ENCODE measurements at regions not wholly inside any gene's neighbourhood (a gene's known extent, or its start where the extent isn't known, plus 50 kb on each side); places are given as distances from the start of the nearest gene placed in this dataset.

- DNase-seq (no peak), ATAC-seq (no peak)
- Histone ChIP-seq H3K4me3 (no peak overlapping the region), H3K4me1 (no peaks in the 10 kb centered on the region), H3K27me3 (ENCODE audit: low read depth) (no peaks in the 10 kb centered on the region), H3K36me3 (no peaks in the 10 kb centered on the region), H3K9me3 (no peaks in the 10 kb centered on the region), H3K27ac (no peak overlapping the region)
- intact Hi-C loops (cut with DNase I) = no loop called here
- TF ChIP-seq CTCF (IDR thresholded peaks at IDR 0.05) = no peak
Observed at GRCh38 chr11:70536051-70536877, 137.9 kb downstream of the CTTN start.

GRCh38 chr11:70537576-70538571, 139.5 kb downstream of the CTTN start:
- intact Hi-C loops (cut with DNase I) = no loop called here
- no peaks in the 10 kb centered on the region for H3K27me3 ChIP-seq (ENCODE audit: low read depth)
- no peaks in the 10 kb centered on the region for H3K36me3 ChIP-seq
- no peak for TF ChIP-seq CTCF (IDR thresholded peaks at IDR 0.05)
- no peak overlapping the region for H3K27ac ChIP-seq
- H3K4me3 ChIP-seq = no peak overlapping the region
- H3K9me3 ChIP-seq = no peaks in the 10 kb centered on the region
- H3K4me1 ChIP-seq = no peaks in the 10 kb centered on the region
- DNase-seq (peak; percentile 32), ATAC-seq (no peak)

DNA sequence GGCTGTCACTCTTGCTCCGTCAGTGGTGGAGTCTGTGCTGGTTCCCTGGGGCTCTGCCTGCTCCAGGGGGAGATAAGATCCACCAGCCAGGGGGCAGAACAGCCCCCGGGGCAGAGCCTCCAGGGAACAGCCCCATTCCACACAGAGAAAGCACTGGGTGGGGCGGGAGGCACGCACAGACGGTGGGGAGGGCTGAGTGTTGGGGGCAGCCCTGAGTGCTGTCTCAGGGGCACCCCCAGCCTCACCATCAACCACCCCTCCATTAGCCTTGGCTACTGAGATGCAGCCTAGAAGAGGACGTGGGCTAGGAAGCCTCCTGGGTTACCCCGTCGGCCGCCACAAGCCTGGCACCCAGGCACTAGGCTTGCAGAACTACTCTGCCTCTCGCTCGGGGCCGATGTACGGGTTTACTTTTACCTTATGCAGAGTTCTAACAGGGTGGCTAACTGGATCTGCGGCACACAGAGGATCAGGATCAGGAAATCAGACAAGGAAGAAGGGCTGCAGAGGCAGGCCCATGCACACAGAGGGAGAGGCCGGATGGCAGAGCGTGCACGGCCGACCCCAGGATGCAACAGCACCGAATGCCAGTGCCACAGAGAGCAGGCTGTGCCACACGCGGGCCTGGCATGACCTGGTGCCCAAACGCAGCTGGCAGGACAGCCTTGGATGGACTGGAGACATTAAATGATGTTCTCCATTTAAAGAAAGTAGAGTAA, 140.5 kb downstream of the CTTN start:
- DNase-seq (peak; percentile 34), ATAC-seq (no peak)
- intact Hi-C loops (cut with DNase I) = no loop called here
- TF ChIP-seq CTCF (IDR thresholded peaks at IDR 0.05) = no peak
- Histone ChIP-seq H3K27ac (no peak overlapping the region), H3K4me3 (no peak overlapping the region), H3K4me1 (no peaks in the 10 kb centered on the region), H3K27me3 (ENCODE audit: low read depth) (no peaks in the 10 kb centered on the region), H3K36me3 (no peaks in the 10 kb centered on the region), H3K9me3 (no peaks in the 10 kb centered on the region)

DNA sequence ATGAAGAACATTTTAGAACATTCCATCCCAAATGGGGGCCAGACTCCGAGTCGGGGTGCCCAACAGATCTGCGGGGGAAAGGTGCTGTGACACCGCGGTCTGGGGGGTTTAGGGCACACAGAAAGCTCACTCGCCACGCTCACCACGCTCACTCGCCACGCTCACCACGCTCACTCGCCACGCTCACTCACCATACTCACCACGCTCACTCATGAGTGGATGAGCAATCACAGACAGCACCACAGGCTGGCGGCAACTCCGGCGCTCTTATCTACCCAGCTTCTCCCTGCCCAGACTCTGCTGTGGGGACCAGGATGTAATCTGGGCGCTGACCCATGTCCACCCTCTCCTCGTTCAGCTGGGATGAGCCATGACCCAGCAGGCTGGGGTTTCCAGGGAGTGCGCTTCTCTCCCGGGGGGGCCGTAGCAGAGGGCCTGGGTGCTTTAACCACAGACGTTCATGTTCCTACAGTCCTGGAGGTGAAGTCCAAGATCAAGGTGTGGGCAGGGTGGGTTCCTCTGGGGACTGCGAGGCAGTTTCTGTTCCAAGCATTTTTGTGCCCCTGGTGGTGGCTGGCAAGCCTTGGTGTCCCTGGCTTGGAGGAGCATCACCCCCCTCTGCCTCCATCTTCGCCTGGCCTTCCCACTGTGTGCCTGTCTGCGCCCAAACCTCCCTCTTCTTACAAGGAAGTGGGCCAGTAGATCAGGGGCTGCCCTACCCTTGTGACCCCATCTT, 141.2 kb downstream of the CTTN start:
- H3K36me3 ChIP-seq = no peaks in the 10 kb centered on the region
- no peak overlapping the region for H3K4me3 ChIP-seq
- no peaks in the 10 kb centered on the region for H3K27me3 ChIP-seq (ENCODE audit: low read depth)
- ATAC-seq = no peak
- no peaks in the 10 kb centered on the region for H3K9me3 ChIP-seq
- no peaks in the 10 kb centered on the region for H3K4me1 ChIP-seq
- intact Hi-C loops (cut with DNase I) = no loop called here
- TF ChIP-seq CTCF (IDR thresholded peaks at IDR 0.05) = no peak
- peak; percentile 27 for DNase-seq
- H3K27ac ChIP-seq = no peak overlapping the region

GRCh38 chr11:70540196-70540595, 141.9 kb downstream of the CTTN start:
- Histone ChIP-seq H3K27ac (no peak overlapping the region), H3K36me3 (no peaks in the 10 kb centered on the region), H3K27me3 (ENCODE audit: low read depth) (no peaks in the 10 kb centered on the region), H3K4me3 (no peak overlapping the region), H3K9me3 (no peaks in the 10 kb centered on the region), H3K4me1 (no peaks in the 10 kb centered on the region)
- peak; percentile 35 for DNase-seq
- no peak for TF ChIP-seq CTCF (IDR thresholded peaks at IDR 0.05)
- ATAC-seq = no peak
- intact Hi-C loops (cut with DNase I) = no loop called here

Data from lower lobe of right lung (tissue), 2 donors.